ENCODE measurements at regions not wholly inside any gene's neighbourhood (a gene's known extent, or its start where the extent isn't known, plus 50 kb on each side); places are given as distances from the start of the nearest gene placed in this dataset.

- TF ChIP-seq, protein P1, sequence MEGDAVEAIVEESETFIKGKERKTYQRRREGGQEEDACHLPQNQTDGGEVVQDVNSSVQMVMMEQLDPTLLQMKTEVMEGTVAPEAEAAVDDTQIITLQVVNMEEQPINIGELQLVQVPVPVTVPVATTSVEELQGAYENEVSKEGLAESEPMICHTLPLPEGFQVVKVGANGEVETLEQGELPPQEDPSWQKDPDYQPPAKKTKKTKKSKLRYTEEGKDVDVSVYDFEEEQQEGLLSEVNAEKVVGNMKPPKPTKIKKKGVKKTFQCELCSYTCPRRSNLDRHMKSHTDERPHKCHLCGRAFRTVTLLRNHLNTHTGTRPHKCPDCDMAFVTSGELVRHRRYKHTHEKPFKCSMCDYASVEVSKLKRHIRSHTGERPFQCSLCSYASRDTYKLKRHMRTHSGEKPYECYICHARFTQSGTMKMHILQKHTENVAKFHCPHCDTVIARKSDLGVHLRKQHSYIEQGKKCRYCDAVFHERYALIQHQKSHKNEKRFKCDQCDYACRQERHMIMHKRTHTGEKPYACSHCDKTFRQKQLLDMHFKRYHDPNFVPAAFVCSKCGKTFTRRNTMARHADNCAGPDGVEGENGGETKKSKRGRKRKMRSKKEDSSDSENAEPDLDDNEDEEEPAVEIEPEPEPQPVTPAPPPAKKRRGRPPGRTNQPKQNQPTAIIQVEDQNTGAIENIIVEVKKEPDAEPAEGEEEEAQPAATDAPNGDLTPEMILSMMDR (IDR thresholded peaks at IDR 0.05): no peak
- TF ChIP-seq EP300 (IDR thresholded peaks at IDR 0.05): no peak
These were observed 243.6 kb upstream of the LUZP2 start for GRCh38 chr11:24253237-24253760.

All from stomach (tissue), 4 donors.